Eye (tissue), 1 donor: ENCODE measurements at regions not wholly inside any gene's neighbourhood (a gene's known extent, or its start where the extent isn't known, plus 50 kb on each side); places are given as distances from the start of the nearest gene placed in this dataset.

Source experiments
- DNase-seq: peaks from one replicate; pipeline ENCODE4 v3.0.0-alpha.2; 2015

GRCh38 chr6:147088861-147089260 is 115.4 kb upstream of the STXBP5 start:
- no peak for DNase-seq

DNA sequence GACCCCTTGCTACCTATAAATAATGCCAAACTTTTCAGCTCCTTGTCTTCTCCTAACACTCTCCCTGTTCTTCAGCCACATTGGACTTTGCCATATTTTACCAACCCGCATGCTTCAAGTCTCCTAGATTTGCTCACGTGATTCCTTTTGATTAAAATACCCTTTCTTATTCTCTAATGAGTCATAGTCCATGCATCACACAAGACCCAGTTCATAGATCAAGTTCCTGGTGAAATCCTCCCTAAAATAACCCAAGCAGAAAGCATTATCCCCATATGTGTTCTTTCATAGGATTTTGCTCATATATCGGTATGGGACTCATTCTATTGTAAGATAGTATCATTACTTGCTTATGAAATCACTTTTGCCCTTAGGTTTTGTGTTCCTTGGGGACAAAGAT is 108.9 kb upstream of the STXBP5 start:
- no peak for DNase-seq

DNA sequence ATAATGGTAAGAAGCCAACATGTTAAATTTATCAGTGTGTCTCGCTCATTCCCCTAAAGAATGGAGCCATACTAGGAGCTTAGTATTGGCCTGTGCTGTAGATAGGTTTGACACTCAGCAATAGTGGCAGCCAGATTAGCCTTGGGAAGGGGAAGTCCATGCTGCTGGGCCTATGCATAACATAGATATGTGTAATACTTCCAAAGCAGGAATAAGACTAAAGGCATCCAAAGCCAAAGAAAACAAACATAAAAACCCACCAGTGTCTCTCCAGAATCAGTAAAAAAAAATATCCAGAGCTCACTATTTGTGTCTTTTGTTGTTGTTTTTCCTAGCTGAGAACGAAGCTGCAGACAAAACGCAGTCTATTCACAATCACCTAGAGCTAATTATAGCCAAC is 104.2 kb upstream of the STXBP5 start:
- peak; percentile 20 for DNase-seq

DNA sequence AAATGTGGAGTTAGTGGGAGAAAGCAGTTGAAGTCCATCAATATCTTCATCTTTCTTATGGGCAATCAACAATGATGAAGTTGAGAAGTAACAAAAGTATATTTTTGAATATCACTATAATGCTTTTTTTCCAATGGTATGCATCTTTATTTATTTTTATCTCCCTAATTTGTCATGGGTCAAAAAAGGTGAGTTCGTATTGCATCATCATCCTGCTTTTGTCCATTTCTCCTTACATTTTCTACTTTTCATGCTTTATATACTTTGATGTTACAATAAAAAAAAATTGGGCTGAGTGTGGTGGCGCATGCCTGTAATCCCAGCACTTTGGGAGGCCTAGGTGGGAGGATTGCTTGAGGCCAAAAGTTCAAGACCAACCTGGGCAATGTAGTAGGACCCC is 101.2 kb upstream of the STXBP5 start:
- no peak for DNase-seq

DNA sequence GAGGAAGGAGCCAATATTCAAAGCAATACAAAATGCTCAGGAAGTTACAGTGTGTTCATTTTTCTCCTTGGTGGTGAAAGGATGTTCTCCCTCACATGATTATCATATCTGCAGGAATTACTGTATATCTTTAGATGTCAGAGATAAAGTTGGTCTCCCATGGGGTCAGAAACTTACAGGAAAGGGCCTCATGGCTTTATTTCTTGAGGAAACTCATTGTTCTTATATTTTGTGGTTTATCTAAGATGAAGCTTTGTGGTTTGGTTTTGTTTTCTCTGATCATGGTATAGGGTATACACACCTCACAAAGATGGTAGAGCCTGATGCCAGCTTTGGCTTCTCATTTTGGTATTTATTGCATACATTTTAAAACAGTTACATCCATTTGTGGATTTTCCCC is 100.5 kb upstream of the STXBP5 start:
- DNase-seq: no peak

- DNase-seq: no peak
These were observed 98.4 kb upstream of the STXBP5 start for GRCh38 chr6:147105786-147106185.

- no peak for DNase-seq
These were observed 97.3 kb upstream of the STXBP5 start for GRCh38 chr6:147106759-147107401.

DNA sequence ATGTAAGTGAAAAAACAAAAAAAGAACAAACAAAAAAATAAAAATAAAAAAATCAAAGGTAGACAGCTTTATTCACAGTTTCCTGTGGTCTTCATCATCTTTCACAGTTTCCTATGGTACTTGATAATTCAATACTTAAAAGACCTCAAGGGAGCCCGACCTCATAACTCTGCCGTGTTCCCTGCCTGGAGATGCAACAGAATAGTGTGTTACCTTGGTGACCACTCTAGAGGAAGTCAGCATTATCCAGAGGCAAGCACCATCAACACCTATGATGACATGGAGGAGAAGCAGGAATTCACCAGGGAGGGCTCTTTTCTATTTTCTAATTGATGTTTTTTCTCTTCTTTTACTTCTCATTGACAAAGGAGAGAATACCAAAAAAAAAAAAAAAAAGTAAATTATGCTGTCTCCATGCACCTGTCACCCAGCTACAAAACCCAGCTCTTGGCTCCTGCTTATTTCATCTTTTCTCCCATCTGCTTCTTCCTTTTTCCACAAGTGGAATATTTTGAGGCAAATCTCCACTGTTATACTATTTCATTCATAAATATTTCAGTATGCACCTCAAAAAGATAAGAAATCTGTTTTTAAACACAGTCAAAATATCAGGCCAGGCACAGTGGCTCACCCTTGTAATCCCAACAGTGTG is 95.8 kb upstream of the STXBP5 start:
- no peak for DNase-seq

DNA sequence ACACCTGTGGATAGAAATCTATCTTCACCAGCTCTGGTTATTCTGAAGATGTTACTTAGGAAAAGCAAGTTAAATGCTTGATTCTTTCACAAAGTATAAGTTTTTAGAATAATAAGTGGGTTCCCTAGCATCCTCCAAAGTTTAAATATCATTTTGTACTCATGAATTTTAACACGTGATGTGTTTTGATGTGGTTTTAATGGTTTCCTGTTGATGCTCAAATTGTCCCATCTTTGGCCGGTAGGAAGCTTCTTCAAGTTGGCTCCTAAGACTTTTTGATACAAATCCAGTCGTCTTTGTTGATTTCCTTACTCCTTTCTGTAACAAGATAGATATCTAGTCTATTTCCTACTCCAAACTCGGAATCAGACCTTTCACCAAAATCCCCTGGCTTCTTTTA is 94.5 kb upstream of the STXBP5 start:
- no peak for DNase-seq

DNA sequence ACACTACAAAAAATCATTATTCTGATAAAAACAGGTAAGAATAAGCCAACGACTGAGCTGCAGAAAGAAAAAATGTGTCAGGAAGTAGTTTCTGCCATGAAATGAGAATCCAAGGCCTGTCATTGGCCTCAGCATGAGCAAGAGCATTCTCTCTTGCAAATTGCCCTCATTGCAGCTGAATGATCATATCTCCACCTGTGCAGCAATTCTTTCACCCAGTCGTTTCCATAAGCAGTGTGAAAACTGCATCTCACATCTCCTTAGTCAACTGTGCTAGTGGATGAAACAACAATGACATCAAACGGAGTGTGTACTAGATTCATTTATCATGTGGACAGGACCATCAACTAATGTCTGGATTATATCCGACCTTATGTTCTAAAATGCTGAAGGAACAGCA is 88.2 kb upstream of the STXBP5 start:
- DNase-seq: no peak

GRCh38 chr6:147117011-147117410 is 87.2 kb upstream of the STXBP5 start:
- DNase-seq: no peak

DNA sequence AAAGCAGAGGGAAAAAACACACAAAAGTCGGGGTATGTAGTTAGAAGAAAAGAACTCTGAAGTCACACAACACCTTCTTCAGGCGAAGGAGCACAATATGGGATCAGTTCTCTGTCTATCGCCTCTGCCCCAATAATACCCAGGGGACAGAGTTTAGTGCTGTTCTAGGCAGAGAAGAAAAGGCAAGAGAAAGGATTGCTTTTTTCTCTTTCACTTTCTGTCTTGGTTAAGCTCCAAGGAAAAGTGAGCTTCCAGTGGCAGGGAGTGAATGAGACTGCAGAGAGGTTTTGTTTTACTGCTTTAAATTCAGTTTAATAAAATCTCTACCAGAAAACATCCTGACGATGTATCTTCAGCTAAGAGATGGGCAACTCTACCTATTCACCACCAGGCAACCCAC is 86.6 kb upstream of the STXBP5 start:
- no peak for DNase-seq

GRCh38 chr6:147119310-147119709 is 84.9 kb upstream of the STXBP5 start:
- no peak for DNase-seq

GRCh38 chr6:147122823-147123222 is 81.4 kb upstream of the STXBP5 start:
- no peak for DNase-seq

GRCh38 chr6:147126618-147127022 is 77.6 kb upstream of the STXBP5 start:
- no peak for DNase-seq

DNA sequence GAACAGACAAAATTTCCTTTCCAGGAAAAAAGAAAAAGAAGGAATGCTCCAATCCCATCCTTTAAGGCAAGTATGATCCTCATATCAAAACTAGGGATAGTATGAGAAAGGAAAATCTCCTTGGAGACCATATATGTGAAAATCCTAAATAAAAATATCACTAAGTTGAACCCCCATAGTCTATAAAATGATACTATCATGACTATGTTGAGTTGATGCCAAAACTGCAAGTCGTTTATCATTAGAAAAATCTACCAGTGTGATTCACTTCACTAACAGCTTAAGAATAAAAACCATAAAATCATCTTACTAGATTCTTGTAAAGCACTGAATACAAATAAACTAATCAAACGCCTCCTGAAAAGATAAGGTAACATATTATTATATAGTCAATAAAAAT is 76.6 kb upstream of the STXBP5 start:
- DNase-seq: no peak

DNA sequence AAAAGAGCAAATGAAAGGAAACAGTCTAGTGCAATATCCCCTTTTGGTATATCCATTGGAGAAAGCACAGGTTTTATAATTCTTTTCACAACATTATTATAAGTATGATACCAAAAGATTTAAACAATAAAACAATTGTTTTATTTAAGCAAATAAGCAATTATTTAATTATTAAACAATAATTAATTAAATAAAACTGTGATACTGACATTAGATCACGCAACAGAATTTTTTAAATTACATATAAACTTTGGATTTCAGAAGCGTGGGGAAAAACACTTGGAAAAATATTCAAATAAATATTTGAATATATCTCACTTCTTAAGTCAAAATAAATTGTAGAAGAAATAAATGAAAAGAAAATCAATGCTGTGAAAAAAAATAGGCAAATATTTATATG is 76.2 kb upstream of the STXBP5 start:
- no peak for DNase-seq

DNA sequence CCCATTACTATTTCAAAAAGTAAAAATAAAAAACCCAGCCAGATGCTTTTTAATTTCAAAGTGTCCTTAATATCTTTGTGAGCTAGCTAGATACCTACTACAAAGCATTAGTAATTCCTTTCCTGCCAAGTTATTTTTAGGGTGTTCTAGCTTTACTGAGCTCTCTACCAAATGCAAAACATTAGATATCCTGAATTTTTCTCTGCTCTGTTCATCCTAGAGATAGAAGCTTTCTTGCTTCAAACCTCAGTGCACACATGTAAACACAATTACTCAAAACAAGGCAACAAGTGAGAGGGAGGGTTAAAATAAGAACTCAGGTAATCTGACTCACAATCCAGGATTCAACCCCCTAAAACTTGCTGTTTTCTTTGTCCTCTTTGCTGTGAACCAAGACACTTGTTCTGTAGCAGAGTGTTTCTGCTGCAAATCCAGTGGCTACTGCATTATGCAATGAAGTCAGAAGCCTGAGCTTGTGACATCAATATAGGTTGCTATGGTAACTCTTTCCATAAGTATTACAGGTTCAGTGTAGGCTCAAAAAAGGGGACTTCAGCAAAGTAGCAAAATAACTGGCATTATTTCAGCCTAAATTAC is 72.6 kb upstream of the STXBP5 start:
- peak; percentile 46 for DNase-seq

DNA sequence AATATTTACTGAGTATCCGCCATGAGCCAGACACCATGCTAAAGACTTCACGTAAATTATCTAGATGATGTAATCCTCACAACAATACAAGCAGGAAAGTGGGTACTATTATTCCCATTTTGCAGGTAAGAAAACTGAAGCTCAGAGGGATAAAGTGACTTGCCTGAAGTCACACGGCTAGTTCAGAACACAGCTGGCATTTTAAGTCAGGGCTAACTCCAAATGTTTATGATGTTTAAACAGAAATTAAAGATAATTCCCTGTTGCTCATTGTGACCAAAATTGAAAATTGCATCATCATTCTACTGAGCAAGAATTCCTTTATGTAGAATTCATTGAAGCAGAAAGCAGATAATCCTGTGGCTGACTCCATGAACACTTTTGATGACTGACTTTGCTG is 71.3 kb upstream of the STXBP5 start:
- peak; percentile 17 for DNase-seq

DNA sequence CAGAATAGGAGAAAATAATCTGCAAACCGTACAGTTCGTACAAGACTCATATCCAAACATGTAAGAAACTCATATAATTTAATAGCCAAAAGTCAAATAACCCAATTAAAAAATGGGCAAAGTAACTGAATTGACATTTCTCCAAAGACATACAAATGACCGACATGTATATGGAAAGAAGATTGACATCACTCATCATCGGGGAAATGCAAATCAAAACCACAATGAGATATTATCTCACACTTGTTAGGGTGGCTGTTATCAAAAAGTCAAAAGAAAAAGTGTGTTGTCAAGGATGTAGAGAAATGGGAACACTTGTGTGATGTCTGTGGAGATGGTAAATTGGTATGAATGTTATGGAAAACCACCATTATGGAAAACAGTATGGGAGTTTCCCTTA is 70.5 kb upstream of the STXBP5 start:
- no peak for DNase-seq

DNA sequence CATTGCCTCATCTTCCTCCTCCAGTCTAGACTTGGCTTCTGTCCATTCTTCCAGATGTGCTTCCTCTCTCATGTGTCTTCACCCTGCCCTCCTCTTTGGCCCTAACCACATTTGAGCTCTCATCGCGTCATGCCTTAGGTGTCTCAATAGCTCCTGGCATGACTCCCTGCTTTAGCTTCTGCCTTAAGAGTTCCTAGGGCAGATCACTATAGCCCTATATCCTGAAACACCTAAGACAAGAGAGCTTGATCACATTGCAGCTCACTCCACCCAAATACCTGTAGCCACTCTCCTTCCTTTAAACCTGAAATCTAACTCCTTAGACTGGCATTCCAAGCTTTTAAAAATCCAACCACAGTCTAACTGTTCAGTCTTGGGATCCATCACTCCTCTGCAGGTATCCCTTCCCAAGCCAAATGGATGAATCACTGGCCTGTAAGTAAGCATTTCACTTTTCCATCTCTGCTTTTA is 69.0 kb upstream of the STXBP5 start:
- DNase-seq: no peak

DNA sequence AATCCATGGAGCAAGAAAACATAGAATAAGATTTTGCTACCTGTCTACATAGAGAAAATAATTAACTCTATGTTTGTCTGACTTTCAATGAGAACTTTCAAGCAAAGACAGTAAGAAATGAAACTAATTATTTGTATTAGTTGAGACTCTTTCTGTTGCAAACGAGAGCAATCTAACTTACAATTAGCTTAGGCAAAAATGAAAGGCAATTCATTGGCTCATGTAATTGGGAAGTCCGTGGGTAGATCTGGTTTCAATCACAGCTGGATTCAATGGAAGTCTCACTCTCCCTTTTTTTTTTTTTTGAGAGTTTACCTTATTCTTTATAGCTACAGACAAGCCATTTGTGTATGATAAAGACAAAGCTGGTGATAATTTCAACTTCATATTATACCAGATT is 68.2 kb upstream of the STXBP5 start:
- DNase-seq: no peak

GRCh38 chr6:147137986-147138385 is 66.2 kb upstream of the STXBP5 start:
- DNase-seq: no peak

- no peak for DNase-seq
These were observed 65.4 kb upstream of the STXBP5 start for GRCh38 chr6:147138835-147139234.
